HepG2 (cell line): ENCODE measurements at regions not wholly inside any gene's neighbourhood (a gene's known extent, or its start where the extent isn't known, plus 50 kb on each side); places are given as distances from the start of the nearest gene placed in this dataset.

Experiments
- ATAC-seq: fragments of 200-7000 bp; cut with Tn5 transposase; 3 replicates; pipeline ENCODE4 v1.9.1; 2020; ENCODE audit warnings: mild to moderate bottlenecking, moderate library complexity
- BruUV-seq: library from RNA; stranded (reverse); fragments of 400-500 nt; replicated peaks from 2 replicates; lab custom pipeline; 2021; lab: Mats Ljungman, UMichigan
- CTCF ChIA-PET: fragments of 300-600 bp; formaldehyde crosslinking; extraction: SDS; loops from one replicate; lab custom pipeline; 2021; ENCODE audit warnings: low total read pairs, inconsistent platforms, low intra/inter-chr PET ratio; lab: Yijun Ruan, JAX
- POLR2A ChIA-PET: fragments of 350-600 bp; sonication (Branson Sonifier 250); formaldehyde crosslinking; loops from one replicate; lab custom pipeline; 2020; ENCODE audit warnings: antibody characterized with exemption, inconsistent platforms; lab: Yijun Ruan, JAX
- DNase-seq: peaks from one replicate; pipeline ENCODE4 v3.0.0-alpha.2; 2015; ENCODE audit warnings: low spot score
- FAIRE-seq: peaks from 3 replicates; lab custom pipeline; 2011; peaks lifted over from hg19 to GRCh38; lab: Jason Lieb, UNC
- H2AFZ ChIP-seq: one replicate; pipeline ENCODE4 v1.6.1; 2011; ENCODE audit warnings: low read length, inconsistent platforms
- H3K27ac ChIP-seq: fragments of 300-600 bp; 3 replicates; pipeline ENCODE4 v1.8.0; 2011; ENCODE audit warnings: mixed run types, mild to moderate bottlenecking, mixed read lengths, low read length, inconsistent platforms; ENCODE audit not compliant: insufficient read depth; ENCODE audit errors: extremely low read length
- H3K27me3 ChIP-seq, 2 experiments: fragments of 200-600 bp in 1 of 2; 2 replicates in 1 of 2; 3 replicates in 1 of 2; pipeline versions ENCODE4 v1.6.0 to v1.8.0; 2011; ENCODE audit warnings: low read length in 2 of 2, mild to moderate bottlenecking in 2 of 2, moderate library complexity in 2 of 2, inconsistent platforms in 1 of 2; ENCODE audit not compliant: insufficient read depth in 2 of 2, control insufficient read depth in 1 of 2
- H3K36me3 ChIP-seq, 2 experiments: fragments of 200-600 bp in 1 of 2; replicated peaks in 1 of 2; 2 replicates in 1 of 2; 3 replicates in 1 of 2; pipeline versions ENCODE4 v1.5.1 to v1.8.0; 2011; ENCODE audit warnings: low read length in 2 of 2, inconsistent platforms in 1 of 2; ENCODE audit not compliant: insufficient read depth in 2 of 2, control insufficient read depth in 1 of 2
- H3K4me1 ChIP-seq: 2 replicates; pipeline ENCODE4 v1.5.1; 2012; ENCODE audit warnings: low read length, inconsistent platforms; ENCODE audit not compliant: insufficient read depth
- H3K4me2 ChIP-seq: 2 replicates; pipeline ENCODE4 v1.6.0; 2011; ENCODE audit warnings: low read depth, low read length, inconsistent platforms
- H3K4me3 ChIP-seq, 3 experiments: fragments of 200-600 bp in 1 of 3; sonication (generic), shearing (Covaris generic) in 1 of 3; replicated peaks in 1 of 3; 2 replicates each; pipeline ENCODE4 v1.5.1; 2011 to 2016; ENCODE audit warnings: low read length in 3 of 3, inconsistent platforms in 2 of 3, low read depth in 2 of 3, mild to moderate bottlenecking in 2 of 3, control low read depth in 1 of 3, mixed read lengths in 1 of 3; ENCODE audit not compliant: insufficient read depth in 1 of 3
- H3K79me2 ChIP-seq: one replicate; pipeline ENCODE4 v1.6.1; 2011; ENCODE audit warnings: low read length, inconsistent platforms; ENCODE audit not compliant: insufficient read depth
- H3K9ac ChIP-seq: 2 replicates; pipeline ENCODE4 v1.6.0; 2011; ENCODE audit warnings: mild to moderate bottlenecking, low read depth, low read length, inconsistent platforms; ENCODE audit not compliant: insufficient read depth
- H3K9me3 ChIP-seq: 2 replicates; pipeline ENCODE4 v1.5.1; 2012; ENCODE audit warnings: mild to moderate bottlenecking, low read length
- H4K20me1 ChIP-seq: 2 replicates; pipeline ENCODE4 v1.6.0; 2011; ENCODE audit warnings: inconsistent platforms, mild to moderate bottlenecking, low read length, moderate library complexity; ENCODE audit not compliant: insufficient read depth
- E2F5 ChIP-seq: sonication (generic); formaldehyde crosslinking; conservative IDR thresholded peaks from 2 replicates; pipeline ENCODE4 v1.4.0; 2020; ENCODE audit warnings: missing genetic modification reagents
- ELF3 ChIP-seq: IDR thresholded peaks from 2 replicates; pipeline ENCODE4 v1.6.1; 2016; ENCODE audit warnings: missing genetic modification reagents, missing compliant biosample characterization
- FOXK2 ChIP-seq: fragments of 450-650 bp; IDR thresholded peaks from 2 replicates; pipeline ENCODE4 v1.6.1; 2016
- GABPA ChIP-seq, 2 experiments: IDR thresholded peaks; 2 replicates each; pipeline ENCODE4 v1.6.1; 2011 to 2016; ENCODE audit warnings: low read depth in 2 of 2, low read length in 1 of 2, missing biosample characterization in 1 of 2, missing genetic modification characterization in 1 of 2
- HNRNPUL1 ChIP-seq: fragments of 200-400 bp; formaldehyde crosslinking; IDR thresholded peaks from 2 replicates; pipeline ENCODE4 v1.6.1; 2017; ENCODE audit warnings: low read depth, mild to moderate bottlenecking, low read length, moderate library complexity
- MTF2 ChIP-seq: sonication (generic); formaldehyde crosslinking; IDR thresholded peaks from 2 replicates; pipeline ENCODE4 v1.5.0; 2020; ENCODE audit warnings: missing genetic modification reagents, borderline replicate concordance
- POLR2G ChIP-seq: fragments of 200-400 bp; formaldehyde crosslinking; IDR thresholded peaks from 2 replicates; pipeline ENCODE4 v1.6.1; 2018; ENCODE audit warnings: mild to moderate bottlenecking, low read depth, low read length, moderate library complexity
- RCOR2 ChIP-seq: IDR thresholded peaks from 2 replicates; pipeline ENCODE4 v1.6.1; 2016; ENCODE audit warnings: missing biosample characterization, missing genetic modification reagents
- TAF1 ChIP-seq: sonication (generic); formaldehyde crosslinking; IDR thresholded peaks from 2 replicates; pipeline ENCODE4 v1.4.0; 2020; ENCODE audit warnings: missing genetic modification reagents
- ZBED4 ChIP-seq: sonication (generic); formaldehyde crosslinking; IDR thresholded peaks from 2 replicates; pipeline ENCODE4 v1.4.0; 2020; ENCODE audit warnings: missing genetic modification reagents, borderline replicate concordance
- ZNF317 ChIP-seq: sonication (generic); formaldehyde crosslinking; IDR thresholded peaks from 2 replicates; pipeline ENCODE4 v1.5.0; 2020; ENCODE audit warnings: mild to moderate bottlenecking, missing genetic modification reagents
- ZNF550 ChIP-seq: sonication (generic); formaldehyde crosslinking; IDR thresholded peaks from 2 replicates; pipeline ENCODE4 v1.4.0; 2020; ENCODE audit warnings: mild to moderate bottlenecking, missing genetic modification reagents, borderline replicate concordance
- ZNF556 ChIP-seq: sonication (generic); formaldehyde crosslinking; IDR thresholded peaks from 2 replicates; pipeline ENCODE4 v1.4.0; 2020; ENCODE audit warnings: mild to moderate bottlenecking, missing genetic modification reagents, borderline replicate concordance
- WGBS: methylation state at CpG from one replicate; pipeline ENCODE4 v1.1.6; 2017; ENCODE audit warnings: low lambda C conversion rate; 5-methylcytosine and 5-hydroxymethylcytosine counted together
- in situ Hi-C: cut with HindIII; loops from 2 replicates; pipeline ENCODE4 v1.10.0; 2017; ENCODE audit warnings: low pct_unique_long_range_greater_than_20kb; ENCODE audit not compliant: extremely low pct_ligation_motif_present
- intact Hi-C: fragments of 100-400 bp; cut with micrococcal nuclease; formaldehyde crosslinking; loops from one replicate; pipeline ENCODE4 v1.10.0; 2022; ENCODE audit not compliant: unreplicated experiment
- TF ChIP-seq, protein P1 (sequence below): sonication (generic); formaldehyde crosslinking; IDR thresholded peaks from 2 replicates; pipeline ENCODE4 v1.4.0; 2020; ENCODE audit warnings: missing genetic modification reagents
- TF ChIP-seq, protein P2 (sequence below): sonication (generic); formaldehyde crosslinking; IDR thresholded peaks from 2 replicates; pipeline ENCODE4 v1.5.0; 2020; ENCODE audit warnings: mild to moderate bottlenecking, missing genetic modification reagents

DNA sequence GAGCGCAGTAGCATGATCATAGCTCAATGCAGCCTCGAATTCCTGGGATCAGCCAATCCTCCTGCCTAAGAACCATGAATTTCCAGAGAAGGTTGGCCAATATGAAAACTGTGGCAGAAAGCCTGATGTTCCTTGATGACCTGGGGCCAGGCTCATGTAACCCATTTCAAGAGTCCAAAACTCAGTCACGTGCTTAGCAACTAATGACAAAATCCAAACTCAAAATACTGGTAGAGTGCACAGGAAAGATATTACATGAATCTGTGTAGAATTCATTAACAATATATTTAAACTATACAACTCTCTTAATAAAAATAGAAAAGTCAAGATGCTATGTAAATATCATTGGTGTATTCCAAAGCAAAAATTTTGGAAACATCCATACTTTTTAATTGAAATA, 265.7 kb upstream of the NDST3 start (continued):
- no peak for TF ChIP-seq ZBED4 (CRISPR knock-in tag)
- TF ChIP-seq, protein P1, sequence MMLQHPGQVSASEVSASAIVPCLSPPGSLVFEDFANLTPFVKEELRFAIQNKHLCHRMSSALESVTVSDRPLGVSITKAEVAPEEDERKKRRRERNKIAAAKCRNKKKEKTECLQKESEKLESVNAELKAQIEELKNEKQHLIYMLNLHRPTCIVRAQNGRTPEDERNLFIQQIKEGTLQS (CRISPR knock-in tag), result no peak

GRCh38 chr4:117770269-117771102, 263.8 kb upstream of the NDST3 start:
- H3K36me3 ChIP-seq, result no peaks in the 10 kb centered on the region
- H3K27me3 ChIP-seq, result no peaks in the 10 kb centered on the region
- ChIA-PET POLR2A (no interaction called here), CTCF (no interaction called here)
- H4K20me1 ChIP-seq, result no peaks in the 10 kb centered on the region
- H3K79me2 ChIP-seq, result no peaks in the 10 kb centered on the region
- H2AFZ ChIP-seq, result no peak overlapping the region
- H3K27ac ChIP-seq, result no peak overlapping the region
- no peak overlapping the region for H3K4me3 ChIP-seq
- no peak for ATAC-seq
- H3K9ac ChIP-seq, result no peak overlapping the region
- BruUV-seq, result no TSS peak
- no peak for DNase-seq
- no peaks in the 10 kb centered on the region for H3K9me3 ChIP-seq
- H3K4me1 ChIP-seq, result no peaks in the 10 kb centered on the region
- in situ Hi-C loops (no loop called here), intact Hi-C loops (no loop called here)
- WGBS, result 2% methylated on average over 3 of the region's 3 CpGs
- no peak overlapping the region for H3K4me2 ChIP-seq
- no peak for FAIRE-seq
- TF ChIP-seq FOXK2 (no peak), ZNF556 (CRISPR knock-in tag) (no peak), RCOR2 (no peak), TAF1 (CRISPR knock-in tag) (no peak), MTF2 (no peak), HNRNPUL1 (no peak), ZNF317 (no peak), ZNF550 (CRISPR knock-in tag) (no peak), GABPA (IDR thresholded peaks at IDR 0.05; ENCODE audit: low read depth, low read length) (no peak), GABPA (CRISPR knock-in tag; IDR thresholded peaks at IDR 0.05; ENCODE audit: low read depth) (no peak), POLR2G (no peak), E2F5 (CRISPR knock-in tag) (no peak), ELF3 (CRISPR knock-in tag) (no peak)
- TF ChIP-seq, protein P2, sequence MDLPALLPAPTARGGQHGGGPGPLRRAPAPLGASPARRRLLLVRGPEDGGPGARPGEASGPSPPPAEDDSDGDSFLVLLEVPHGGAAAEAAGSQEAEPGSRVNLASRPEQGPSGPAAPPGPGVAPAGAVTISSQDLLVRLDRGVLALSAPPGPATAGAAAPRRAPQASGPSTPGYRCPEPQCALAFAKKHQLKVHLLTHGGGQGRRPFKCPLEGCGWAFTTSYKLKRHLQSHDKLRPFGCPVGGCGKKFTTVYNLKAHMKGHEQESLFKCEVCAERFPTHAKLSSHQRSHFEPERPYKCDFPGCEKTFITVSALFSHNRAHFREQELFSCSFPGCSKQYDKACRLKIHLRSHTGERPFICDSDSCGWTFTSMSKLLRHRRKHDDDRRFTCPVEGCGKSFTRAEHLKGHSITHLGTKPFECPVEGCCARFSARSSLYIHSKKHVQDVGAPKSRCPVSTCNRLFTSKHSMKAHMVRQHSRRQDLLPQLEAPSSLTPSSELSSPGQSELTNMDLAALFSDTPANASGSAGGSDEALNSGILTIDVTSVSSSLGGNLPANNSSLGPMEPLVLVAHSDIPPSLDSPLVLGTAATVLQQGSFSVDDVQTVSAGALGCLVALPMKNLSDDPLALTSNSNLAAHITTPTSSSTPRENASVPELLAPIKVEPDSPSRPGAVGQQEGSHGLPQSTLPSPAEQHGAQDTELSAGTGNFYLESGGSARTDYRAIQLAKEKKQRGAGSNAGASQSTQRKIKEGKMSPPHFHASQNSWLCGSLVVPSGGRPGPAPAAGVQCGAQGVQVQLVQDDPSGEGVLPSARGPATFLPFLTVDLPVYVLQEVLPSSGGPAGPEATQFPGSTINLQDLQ, result no peak
